Liver (tissue), 2 donors: ENCODE measurements at regions not wholly inside any gene's neighbourhood (a gene's known extent, or its start where the extent isn't known, plus 50 kb on each side); places are given as distances from the start of the nearest gene placed in this dataset.

Source experiments
- TF ChIP-seq, protein P1 (sequence below): IDR thresholded peaks from 2 replicates; pipeline ENCODE4 v1.6.1; 2016; ENCODE audit warnings: antibody characterized with exemption
- TF ChIP-seq, protein P2 (sequence below): fragments of 150-350 bp; IDR thresholded peaks from 2 replicates; pipeline ENCODE4 v1.5.1; 2017; ENCODE audit warnings: improper control_type of control experiment, low read depth, low read length; ENCODE audit not compliant: missing input control
- donor health status: healthy.

DNA sequence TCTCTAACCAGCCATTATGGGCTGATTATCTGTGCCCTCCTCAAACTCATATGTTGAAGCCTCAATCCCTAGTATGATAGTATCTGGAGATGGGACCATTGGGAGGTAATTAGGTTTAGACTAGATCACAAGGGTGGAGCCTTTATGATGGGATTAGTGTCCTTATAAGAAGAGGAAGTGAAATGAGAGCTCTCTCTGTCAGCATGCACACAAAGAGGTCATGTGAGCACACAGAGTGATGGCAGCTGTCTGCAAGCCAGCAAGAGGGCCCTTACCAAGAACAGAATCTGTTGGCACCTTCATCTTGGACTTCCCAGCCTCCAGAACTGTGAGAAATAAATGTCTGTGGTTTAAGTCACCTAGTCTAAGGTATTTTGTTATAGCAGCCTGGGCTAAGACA lies 101.9 kb downstream of the PCTP start:
- TF ChIP-seq, protein P1, sequence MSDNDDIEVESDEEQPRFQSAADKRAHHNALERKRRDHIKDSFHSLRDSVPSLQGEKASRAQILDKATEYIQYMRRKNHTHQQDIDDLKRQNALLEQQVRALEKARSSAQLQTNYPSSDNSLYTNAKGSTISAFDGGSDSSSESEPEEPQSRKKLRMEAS, result no peak
- TF ChIP-seq, protein P2, sequence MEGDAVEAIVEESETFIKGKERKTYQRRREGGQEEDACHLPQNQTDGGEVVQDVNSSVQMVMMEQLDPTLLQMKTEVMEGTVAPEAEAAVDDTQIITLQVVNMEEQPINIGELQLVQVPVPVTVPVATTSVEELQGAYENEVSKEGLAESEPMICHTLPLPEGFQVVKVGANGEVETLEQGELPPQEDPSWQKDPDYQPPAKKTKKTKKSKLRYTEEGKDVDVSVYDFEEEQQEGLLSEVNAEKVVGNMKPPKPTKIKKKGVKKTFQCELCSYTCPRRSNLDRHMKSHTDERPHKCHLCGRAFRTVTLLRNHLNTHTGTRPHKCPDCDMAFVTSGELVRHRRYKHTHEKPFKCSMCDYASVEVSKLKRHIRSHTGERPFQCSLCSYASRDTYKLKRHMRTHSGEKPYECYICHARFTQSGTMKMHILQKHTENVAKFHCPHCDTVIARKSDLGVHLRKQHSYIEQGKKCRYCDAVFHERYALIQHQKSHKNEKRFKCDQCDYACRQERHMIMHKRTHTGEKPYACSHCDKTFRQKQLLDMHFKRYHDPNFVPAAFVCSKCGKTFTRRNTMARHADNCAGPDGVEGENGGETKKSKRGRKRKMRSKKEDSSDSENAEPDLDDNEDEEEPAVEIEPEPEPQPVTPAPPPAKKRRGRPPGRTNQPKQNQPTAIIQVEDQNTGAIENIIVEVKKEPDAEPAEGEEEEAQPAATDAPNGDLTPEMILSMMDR, result no peak
